ENCODE measurements at regions not wholly inside any gene's neighbourhood (a gene's known extent, or its start where the extent isn't known, plus 50 kb on each side); places are given as distances from the start of the nearest gene placed in this dataset.

DNA sequence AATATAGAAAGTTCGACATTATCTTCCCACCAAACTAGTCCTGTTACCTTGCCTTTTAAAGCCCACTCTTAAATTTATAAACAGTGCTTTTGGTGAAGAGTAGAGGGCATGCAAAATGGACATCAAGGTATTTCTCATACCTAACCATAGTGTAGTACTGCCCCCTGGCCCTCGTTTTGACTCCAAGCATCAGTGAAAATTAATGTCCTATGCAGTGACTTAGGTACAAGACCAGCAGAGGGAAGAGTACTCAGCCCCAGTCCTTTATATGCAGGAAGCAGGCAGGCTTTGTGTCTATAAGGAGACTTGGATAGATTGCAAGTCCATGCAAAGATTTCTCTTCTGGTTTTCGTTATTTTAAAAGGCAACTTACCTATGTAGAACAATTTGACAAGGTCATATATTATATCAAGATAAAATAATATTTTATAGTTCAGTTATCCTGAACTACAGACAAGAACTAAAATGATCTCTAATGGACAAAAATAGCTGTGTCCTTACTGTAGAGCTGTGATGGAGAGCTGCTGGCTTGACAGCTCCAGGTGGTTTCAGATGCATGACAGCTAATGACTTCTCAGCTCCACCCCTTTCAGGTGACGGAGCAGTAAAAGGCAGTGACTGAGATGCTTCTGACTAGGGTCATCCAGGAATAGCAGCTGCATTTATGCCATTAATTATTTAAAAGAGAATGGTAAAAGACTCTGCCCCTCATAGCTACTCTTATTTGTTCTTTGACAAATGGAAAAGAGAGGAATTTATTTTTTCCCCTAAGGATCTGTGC, 646.1 kb downstream of the SQOR start:
- FAIRE-seq (no peak), DNase-seq (ENCODE audit: insufficient read length, low spot score) (no peak)
- peak; percentile 59 for TF ChIP-seq CTCF (IDR thresholded peaks at IDR 0.05; ENCODE audit: insufficient read depth, missing control alignments)

DNA sequence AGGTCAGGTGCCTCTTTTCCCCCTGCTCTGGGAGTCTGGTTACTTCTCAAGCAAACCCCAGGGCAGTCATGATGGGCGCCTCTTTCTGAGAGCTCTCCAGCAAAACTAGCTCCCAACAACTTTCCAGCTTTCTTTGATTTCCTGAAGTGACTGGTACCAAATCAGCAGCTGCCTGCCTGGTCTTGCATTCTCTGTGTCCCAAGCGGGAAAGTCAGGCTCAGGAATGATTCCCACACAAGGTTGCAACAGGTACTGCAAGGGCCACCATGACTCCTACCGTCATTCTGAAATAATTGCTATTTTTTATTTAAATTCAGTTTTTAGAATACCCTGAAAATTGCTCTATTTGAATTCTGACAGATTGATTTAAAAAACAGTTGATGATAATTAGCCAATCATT, 658.7 kb downstream of the SQOR start:
- DNase-seq (ENCODE audit: insufficient read length, low spot score) = no peak
- no peak for TF ChIP-seq CTCF (IDR thresholded peaks at IDR 0.05; ENCODE audit: insufficient read depth, missing control alignments)
- no peak for FAIRE-seq

DNA sequence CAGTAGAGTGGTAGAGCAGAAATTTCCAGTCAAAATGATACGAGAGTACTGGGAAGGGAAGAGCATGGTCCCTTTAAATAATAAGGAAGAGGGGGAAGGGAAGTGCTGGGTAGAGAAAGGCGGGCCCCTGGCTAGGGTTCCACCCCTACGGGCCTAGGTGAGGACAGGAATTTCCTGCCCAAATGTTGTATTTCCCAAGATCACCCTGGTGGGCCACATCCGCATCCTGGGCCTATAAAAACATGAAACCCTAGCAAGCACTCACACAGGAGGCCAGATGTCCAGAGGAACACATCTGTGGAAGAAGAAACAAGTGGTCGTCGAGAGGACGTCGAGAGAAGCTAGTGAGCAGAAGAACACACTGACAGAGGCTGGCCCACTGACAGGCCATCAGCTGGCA, 661.2 kb downstream of the SQOR start:
- DNase-seq (ENCODE audit: insufficient read length, low spot score) = no peak
- TF ChIP-seq CTCF (IDR thresholded peaks at IDR 0.05; ENCODE audit: insufficient read depth, missing control alignments) = no peak
- FAIRE-seq = no peak

- FAIRE-seq = no peak
- DNase-seq (ENCODE audit: insufficient read length, low spot score) = no peak
- TF ChIP-seq CTCF (IDR thresholded peaks at IDR 0.05; ENCODE audit: insufficient read depth, missing control alignments) = no peak
These were observed 662.0 kb downstream of the SQOR start for GRCh38 chr15:46296797-46297196.

DNA sequence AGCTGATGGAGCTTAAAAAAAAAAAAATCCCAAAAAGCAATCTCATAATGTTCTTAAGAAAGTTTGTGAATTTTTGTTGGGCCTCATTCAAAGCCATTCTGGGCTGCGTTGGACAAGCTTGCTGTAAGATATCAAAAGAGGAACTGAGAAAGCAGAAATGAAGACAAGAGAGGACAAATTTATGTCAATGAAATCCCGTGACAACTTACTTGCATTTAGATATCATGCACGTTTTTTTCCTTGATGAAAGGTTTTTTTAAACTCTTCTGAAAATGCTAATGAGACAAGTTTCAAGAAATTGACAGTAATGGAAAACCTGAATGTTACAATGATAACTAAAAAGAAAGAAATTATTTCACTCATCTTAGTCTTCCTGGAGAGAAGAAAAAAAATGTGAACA, 662.9 kb downstream of the SQOR start:
- DNase-seq (ENCODE audit: insufficient read length, low spot score) = no peak
- TF ChIP-seq CTCF (IDR thresholded peaks at IDR 0.05; ENCODE audit: insufficient read depth, missing control alignments) = no peak

GRCh38 chr15:46300716-46301115, 665.9 kb downstream of the SQOR start:
- DNase-seq (ENCODE audit: insufficient read length, low spot score) (no peak), FAIRE-seq (no peak)
- no peak for TF ChIP-seq CTCF (IDR thresholded peaks at IDR 0.05; ENCODE audit: insufficient read depth, missing control alignments)

More for the DNA sequence above, 662.9 kb downstream of the SQOR start:
- FAIRE-seq = no peak

DNA sequence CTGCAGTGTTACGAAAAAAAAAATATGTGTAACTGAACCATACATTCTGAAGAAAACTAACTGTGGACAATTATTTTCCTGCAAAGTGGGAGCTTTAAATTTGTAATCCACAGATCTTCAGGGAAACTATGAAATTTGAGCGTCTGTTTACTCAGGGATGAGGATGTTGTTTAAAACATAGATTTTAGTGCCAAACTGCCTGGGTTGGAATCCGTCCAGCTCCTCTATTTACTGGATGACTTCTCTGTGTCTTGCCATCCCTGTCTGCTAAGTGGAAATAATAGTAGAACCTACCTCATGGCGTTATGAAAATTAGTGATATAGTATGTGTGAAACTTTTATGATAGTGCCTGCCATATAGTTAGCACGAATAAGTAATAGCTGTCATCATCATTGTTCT, 666.5 kb downstream of the SQOR start:
- no peak for TF ChIP-seq CTCF (IDR thresholded peaks at IDR 0.05; ENCODE audit: insufficient read depth, missing control alignments)
- no peak for DNase-seq (ENCODE audit: insufficient read length, low spot score)

More for the DNA sequence above, 666.5 kb downstream of the SQOR start:
- no peak for FAIRE-seq

Data from D721Med (cell line).